K562 (cell line): ENCODE measurements at regions not wholly inside any gene's neighbourhood (a gene's known extent, or its start where the extent isn't known, plus 50 kb on each side); places are given as distances from the start of the nearest gene placed in this dataset.

ENCODE experiments used
- ATAC-seq: fragments of 200-7000 bp; cut with Tn5 transposase; 3 replicates; pipeline ENCODE4 v1.9.1; 2020; ENCODE audit warnings: moderate library complexity
- BruUV-seq: library from RNA; stranded (reverse); fragments of 400-500 nt; replicated peaks from 2 replicates; lab custom pipeline; 2021; lab: Mats Ljungman, UMichigan
- CTCF ChIA-PET: fragments of 300-600 bp; formaldehyde crosslinking; extraction: SDS; loops from one replicate; lab custom pipeline; 2021; ENCODE audit warnings: low intra/inter-chr PET ratio; lab: Yijun Ruan, JAX
- POLR2A ChIA-PET: fragments of 300-600, 350-650 bp; sonication (Branson Sonifier 250); formaldehyde crosslinking; extraction: SDS; loops from one replicate; lab custom pipeline; 2021; ENCODE audit warnings: antibody characterized with exemption, inconsistent platforms; lab: Yijun Ruan, JAX
- DNase-seq, 4 experiments: peaks; one replicate each; pipeline versions ENCODE4 v3.0.0 to v3.0.0-alpha.2; 2011 to 2018; ENCODE audit warnings: low spot score in 3 of 4, mixed read lengths in 3 of 4; ENCODE audit errors: extremely low read depth in 1 of 4
- FAIRE-seq: peaks from 2 replicates; lab custom pipeline; 2011; peaks lifted over from hg19 to GRCh38; lab: Jason Lieb, UNC
- H2AFZ ChIP-seq: 2 replicates; pipeline ENCODE4 v1.6.0; 2011; ENCODE audit warnings: low read depth, low read length, control low read depth, inconsistent platforms
- H3K27ac ChIP-seq: fragments of 200-600 bp; 3 replicates; pipeline ENCODE4 v1.8.0; 2011; ENCODE audit warnings: low read depth, mild to moderate bottlenecking, control low read depth, inconsistent platforms, low read length, moderate library complexity, mixed read lengths; ENCODE audit errors: extremely low read depth
- H3K27me3 ChIP-seq, 2 experiments: fragments of 300-600 bp in 1 of 2; 2 replicates in 1 of 2; 3 replicates in 1 of 2; pipeline versions ENCODE4 v1.6.0 to v1.8.0; 2011; ENCODE audit warnings: inconsistent platforms in 2 of 2, low read length in 2 of 2, mild to moderate bottlenecking in 1 of 2, mixed read lengths in 1 of 2, moderate library complexity in 1 of 2; ENCODE audit not compliant: control insufficient read depth in 2 of 2, insufficient read depth in 2 of 2
- H3K36me3 ChIP-seq: fragments of 300-600 bp; 3 replicates; pipeline ENCODE4 v1.8.0; 2011; ENCODE audit warnings: mild to moderate bottlenecking, low read length, inconsistent platforms; ENCODE audit not compliant: control insufficient read depth, insufficient read depth
- H3K4me1 ChIP-seq, 2 experiments: fragments of 200-600 bp in 1 of 2; replicated peaks in 1 of 2; 2 replicates in 1 of 2; 3 replicates in 1 of 2; pipeline versions ENCODE4 v1.5.1 to v1.8.0; 2011; ENCODE audit warnings: inconsistent platforms in 2 of 2, low read length in 2 of 2, mild to moderate bottlenecking in 1 of 2, mixed read lengths in 1 of 2, moderate library complexity in 1 of 2; ENCODE audit not compliant: control insufficient read depth in 2 of 2, insufficient read depth in 2 of 2
- H3K4me2 ChIP-seq: 2 replicates; pipeline ENCODE4 v1.6.1; 2011; ENCODE audit warnings: low read length, control low read depth, inconsistent platforms, mixed read lengths; ENCODE audit not compliant: insufficient read depth
- H3K4me3 ChIP-seq: fragments of 200-600 bp; sonication (generic), shearing (Covaris generic); 2 replicates; pipeline ENCODE4 v1.5.1; 2016; ENCODE audit warnings: control low read depth, inconsistent platforms
- H3K79me2 ChIP-seq: fragments of 200-600 bp; 3 replicates; pipeline ENCODE4 v1.8.0; 2011; ENCODE audit warnings: low read length, inconsistent platforms; ENCODE audit not compliant: control insufficient read depth, insufficient read depth
- H3K9ac ChIP-seq, 2 experiments: 2 replicates each; pipeline versions ENCODE4 v1.6.0 to v1.6.1; 2011; ENCODE audit warnings: low read depth in 2 of 2, low read length in 2 of 2, control low read depth in 1 of 2, inconsistent platforms in 1 of 2, mild to moderate bottlenecking in 1 of 2, mixed read lengths in 1 of 2; ENCODE audit not compliant: insufficient read depth in 1 of 2
- H3K9me1 ChIP-seq: one replicate; pipeline ENCODE4 v1.6.0; 2011; ENCODE audit warnings: inconsistent platforms, mild to moderate bottlenecking, low read length, moderate library complexity; ENCODE audit not compliant: control insufficient read depth, insufficient read depth
- H3K9me3 ChIP-seq: replicated peaks from 2 replicates; pipeline ENCODE4 v1.5.1; 2011; ENCODE audit warnings: low read depth, low read length, inconsistent platforms; ENCODE audit not compliant: control insufficient read depth, insufficient read depth
- H4K20me1 ChIP-seq: replicated peaks from 2 replicates; pipeline ENCODE4 v1.6.1; 2011; ENCODE audit warnings: low read length, inconsistent platforms, mixed read lengths; ENCODE audit not compliant: control insufficient read depth, insufficient read depth
- ARID2 ChIP-seq: fragments of 450-650 bp; IDR thresholded peaks from 2 replicates; pipeline ENCODE4 v1.6.1; 2017; ENCODE audit warnings: antibody characterized with exemption, mild to moderate bottlenecking
- DEAF1 ChIP-seq: fragments of 450-650 bp; formaldehyde crosslinking; IDR thresholded peaks from 2 replicates; pipeline ENCODE4 v1.4.0; 2020; ENCODE audit warnings: mild to moderate bottlenecking, moderate library complexity
- IRF1 ChIP-seq: sonication (generic); formaldehyde crosslinking; IDR thresholded peaks from 2 replicates; pipeline ENCODE4 v1.8.0; 2022; ENCODE audit warnings: missing genetic modification reagents, mild to moderate bottlenecking, borderline replicate concordance
- KDM4B ChIP-seq, 2 experiments: fragments of 450-650 bp in 1 of 2; sonication (generic) in 1 of 2; IDR thresholded peaks; 2 replicates each; pipeline ENCODE4 v1.6.1; 2016 to 2017; ENCODE audit warnings: borderline replicate concordance in 2 of 2, antibody characterized with exemption in 1 of 2, low read depth in 1 of 2, mild to moderate bottlenecking in 1 of 2
- NBN ChIP-seq: fragments of 450-650 bp; IDR thresholded peaks from 2 replicates; pipeline ENCODE4 v1.6.1; 2016; ENCODE audit warnings: low read depth, mild to moderate bottlenecking
- RBM15 ChIP-seq: fragments of 200-400 bp; formaldehyde crosslinking; IDR thresholded peaks from 2 replicates; pipeline ENCODE4 v1.6.1; 2018; ENCODE audit warnings: mild to moderate bottlenecking, low read length, moderate library complexity; ENCODE audit not compliant: insufficient read depth
- RNF219 ChIP-seq: fragments of 250-450 bp; sonication (Bioruptor Pico); IDR thresholded peaks from 2 replicates; pipeline ENCODE4 v1.5.0; 2022; ENCODE audit warnings: mild to moderate bottlenecking
- SUPT5H ChIP-seq: fragments of 450-650 bp; IDR thresholded peaks from 2 replicates; pipeline ENCODE4 v1.6.1; 2016
- ZNF282 ChIP-seq: sonication (generic); formaldehyde crosslinking; IDR thresholded peaks from 2 replicates; pipeline ENCODE4 v1.8.1; 2023; ENCODE audit warnings: missing genetic modification reagents
- ZNF766 ChIP-seq: fragments of 200-800 bp; sonication (Bioruptor generic); conservative IDR thresholded peaks from 2 replicates; pipeline ENCODE4 v1.6.1; 2016; ENCODE audit warnings: missing genetic modification characterization, missing compliant biosample characterization
- WGBS: fragments of 100-300 bp; shearing (Covaris generic); methylation state at CpG from one replicate; pipeline ENCODE4 v1.1.6; 2016; ENCODE audit warnings: low coverage, mixed read lengths; ENCODE audit not compliant: insufficient coverage; ENCODE audit errors: missing lambda C conversion rate; 5-methylcytosine and 5-hydroxymethylcytosine counted together
- in situ Hi-C: fragments of 300-500 bp; cut with MboI; formaldehyde crosslinking; loops from 4 replicates; pipeline ENCODE4 v1.15.0; 2018; ENCODE audit warnings: inconsistent platforms, mixed read lengths
- intact Hi-C: fragments of 100-400 bp; cut with micrococcal nuclease; formaldehyde crosslinking; loops from 2 replicates; pipeline ENCODE4 v1.14.2; 2022
- TF ChIP-seq, protein P1 (sequence below): fragments of 250-450 bp; sonication (Bioruptor Pico); IDR thresholded peaks from 2 replicates; pipeline ENCODE4 v1.5.0; 2021
- TF ChIP-seq, protein P2 (sequence below), 2 experiments: fragments of 450-650 bp; conservative IDR thresholded peaks; 2 replicates each; pipeline ENCODE4 v1.6.1; 2017; ENCODE audit warnings: mild to moderate bottlenecking in 2 of 2, moderate library complexity in 2 of 2
- TF ChIP-seq, protein P3 (sequence below): fragments of 450-650 bp; formaldehyde crosslinking; IDR thresholded peaks from 2 replicates; pipeline ENCODE4 v1.4.0; 2022; ENCODE audit warnings: missing genetic modification characterization

DNA sequence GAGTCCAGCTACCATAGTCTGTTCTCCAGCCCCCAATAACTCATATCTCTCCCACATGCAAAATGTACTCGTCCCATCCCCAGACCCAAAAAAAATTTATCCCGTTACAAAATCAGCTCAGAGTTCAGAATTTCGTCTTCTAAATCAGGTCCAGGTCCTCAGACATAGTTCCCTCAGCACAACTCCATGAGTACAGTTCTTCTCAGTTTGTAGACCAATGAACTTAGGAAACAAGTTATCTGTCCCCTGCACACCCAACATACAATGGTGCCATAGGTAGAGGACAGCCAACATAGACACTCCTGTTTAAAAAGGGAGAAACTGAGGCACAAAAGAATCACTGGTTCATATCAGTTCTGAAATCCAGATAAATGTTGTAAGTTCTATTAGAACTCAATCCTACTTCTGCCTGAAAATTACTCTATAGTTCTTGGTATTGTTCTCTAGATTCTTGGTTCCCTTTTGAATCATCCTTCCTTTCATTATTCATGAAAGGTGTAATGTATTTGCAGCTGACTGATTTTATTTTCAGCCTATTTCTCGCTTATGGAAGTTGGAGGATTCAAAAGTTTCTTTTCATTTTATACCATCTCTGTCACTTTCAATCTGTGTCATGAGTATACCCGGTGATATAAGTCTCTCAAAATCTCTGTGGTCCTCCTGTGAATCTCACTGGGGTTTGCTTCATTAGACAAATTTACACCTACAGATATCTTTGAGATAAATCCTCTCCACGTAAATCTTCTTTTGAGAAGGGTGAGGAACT is 75.8 kb upstream of the TSPAN2 start:
- POLR2A ChIA-PET, result no interaction called here
- intact Hi-C loops, result no loop called here
- TF ChIP-seq NBN, result no peak
- TF ChIP-seq ARID2, result no peak
- no peak for TF ChIP-seq RNF219
- TF ChIP-seq, protein P1, sequence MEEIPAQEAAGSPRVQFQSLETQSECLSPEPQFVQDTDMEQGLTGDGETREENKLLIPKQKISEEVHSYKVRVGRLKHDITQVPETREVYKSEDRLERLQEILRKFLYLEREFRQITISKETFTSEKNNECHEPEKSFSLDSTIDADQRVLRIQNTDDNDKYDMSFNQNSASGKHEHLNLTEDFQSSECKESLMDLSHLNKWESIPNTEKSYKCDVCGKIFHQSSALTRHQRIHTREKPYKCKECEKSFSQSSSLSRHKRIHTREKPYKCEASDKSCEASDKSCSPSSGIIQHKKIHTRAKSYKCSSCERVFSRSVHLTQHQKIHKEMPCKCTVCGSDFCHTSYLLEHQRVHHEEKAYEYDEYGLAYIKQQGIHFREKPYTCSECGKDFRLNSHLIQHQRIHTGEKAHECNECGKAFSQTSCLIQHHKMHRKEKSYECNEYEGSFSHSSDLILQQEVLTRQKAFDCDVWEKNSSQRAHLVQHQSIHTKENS (CRISPR knock-in tag), result no peak
- no peak for TF ChIP-seq SUPT5H
- no peak for TF ChIP-seq RBM15
- no peak for TF ChIP-seq DEAF1
- TF ChIP-seq, protein P2, sequence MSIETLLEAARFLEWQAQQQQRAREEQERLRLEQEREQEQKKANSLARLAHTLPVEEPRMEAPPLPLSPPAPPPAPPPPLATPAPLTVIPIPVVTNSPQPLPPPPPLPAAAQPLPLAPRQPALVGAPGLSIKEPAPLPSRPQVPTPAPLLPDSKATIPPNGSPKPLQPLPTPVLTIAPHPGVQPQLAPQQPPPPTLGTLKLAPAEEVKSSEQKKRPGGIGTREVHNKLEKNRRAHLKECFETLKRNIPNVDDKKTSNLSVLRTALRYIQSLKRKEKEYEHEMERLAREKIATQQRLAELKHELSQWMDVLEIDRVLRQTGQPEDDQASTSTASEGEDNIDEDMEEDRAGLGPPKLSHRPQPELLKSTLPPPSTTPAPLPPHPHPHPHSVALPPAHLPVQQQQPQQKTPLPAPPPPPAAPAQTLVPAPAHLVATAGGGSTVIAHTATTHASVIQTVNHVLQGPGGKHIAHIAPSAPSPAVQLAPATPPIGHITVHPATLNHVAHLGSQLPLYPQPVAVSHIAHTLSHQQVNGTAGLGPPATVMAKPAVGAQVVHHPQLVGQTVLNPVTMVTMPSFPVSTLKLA (conservative IDR thresholded peaks at IDR 0.05), result no peak
- TF ChIP-seq, protein P3, sequence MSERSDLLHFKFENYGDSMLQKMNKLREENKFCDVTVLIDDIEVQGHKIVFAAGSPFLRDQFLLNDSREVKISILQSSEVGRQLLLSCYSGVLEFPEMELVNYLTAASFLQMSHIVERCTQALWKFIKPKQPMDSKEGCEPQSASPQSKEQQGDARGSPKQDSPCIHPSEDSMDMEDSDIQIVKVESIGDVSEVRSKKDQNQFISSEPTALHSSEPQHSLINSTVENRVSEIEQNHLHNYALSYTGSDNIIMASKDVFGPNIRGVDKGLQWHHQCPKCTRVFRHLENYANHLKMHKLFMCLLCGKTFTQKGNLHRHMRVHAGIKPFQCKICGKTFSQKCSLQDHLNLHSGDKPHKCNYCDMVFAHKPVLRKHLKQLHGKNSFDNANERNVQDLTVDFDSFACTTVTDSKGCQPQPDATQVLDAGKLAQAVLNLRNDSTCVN (CRISPR knock-in tag), result no peak
- no peak for TF ChIP-seq ZNF282 (CRISPR knock-in tag)
- TF ChIP-seq KDM4B (IDR thresholded peaks at IDR 0.05; ENCODE audit: borderline replicate concordance in 2 of 2, low read depth in 1 of 2), result no peak
- no peak for TF ChIP-seq IRF1 (CRISPR knock-in tag)
- TF ChIP-seq ZNF766 (CRISPR knock-in tag), result no peak

More for the DNA sequence above, 75.8 kb upstream of the TSPAN2 start:
- Histone ChIP-seq H3K36me3 (no peaks in the 10 kb centered on the region), H3K9me1 (no peaks in the 10 kb centered on the region), H3K9ac (no peak overlapping the region), H4K20me1 (no peaks in the 10 kb centered on the region), H3K4me2 (no peak overlapping the region), H3K4me1 (no peaks in the 10 kb centered on the region), H3K27ac (no peak overlapping the region), H3K27me3 (no peaks in the 10 kb centered on the region), H2AFZ (no peak overlapping the region), H3K79me2 (no peaks in the 10 kb centered on the region), H3K4me3 (no peak overlapping the region), H3K9me3 (no peaks in the 10 kb centered on the region)
- BruUV-seq, result no TSS peak
- DNase-seq, result no peak
- no peak for ATAC-seq
- WGBS, result 0% methylated on average over 6 of the region's 6 CpGs
- FAIRE-seq, result no peak
- in situ Hi-C loops, result no loop called here
- CTCF ChIA-PET, result no interaction called here
